ENCODE measurements at regions not wholly inside any gene's neighbourhood (a gene's known extent, or its start where the extent isn't known, plus 50 kb on each side); places are given as distances from the start of the nearest gene placed in this dataset.
"Not testable (repeated sequence)": the region's sequence is repeated elsewhere in the genome, so short reads cannot be mapped to it uniquely, and the experiment has no call there.

DNA sequence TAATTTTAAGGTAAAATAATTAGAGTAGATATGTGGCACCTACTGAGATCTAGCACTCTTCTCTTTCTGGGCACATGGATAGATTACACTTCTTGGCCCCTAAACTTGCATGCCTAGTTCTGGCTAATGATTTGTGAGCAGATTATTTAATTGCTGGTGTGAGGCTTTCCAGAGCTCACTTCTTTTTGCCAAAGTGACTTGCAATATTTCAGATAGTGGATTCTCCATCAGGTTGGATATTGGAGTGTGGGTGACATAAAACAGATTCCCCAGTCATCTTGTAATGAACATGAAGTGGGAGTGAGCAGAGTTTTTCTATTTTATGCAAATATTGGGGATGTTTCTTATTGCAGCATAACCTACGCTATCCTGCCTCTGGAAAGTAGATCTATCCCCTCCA is 247.9 kb downstream of the KLF5 start:
- BruUV-seq (replicated peaks): no TSS peak
- H3K4me3 ChIP-seq (ENCODE audit: low read depth, low read length): no peak overlapping the region
- no peak overlapping the region for H3K4me3 Mint-ChIP-seq (ENCODE audit: unreplicated experiment)
- H3K4me1 ChIP-seq: 0 out of 2 replicates have a peak, but pooled peaks cover 2% of the 10 kb centered on the region
- H3K4me1 Mint-ChIP-seq (ENCODE audit: low read depth, unreplicated experiment): no peaks in the 10 kb centered on the region
- no peak for DNase-seq
- no peaks in the 10 kb centered on the region for H3K27me3 Mint-ChIP-seq (ENCODE audit: insufficient read depth, unreplicated experiment)
- peaks cover 12% of the 10 kb centered on the region for H3K9me3 Mint-ChIP-seq (ENCODE audit: unreplicated experiment)
- TF ChIP-seq, protein P1, sequence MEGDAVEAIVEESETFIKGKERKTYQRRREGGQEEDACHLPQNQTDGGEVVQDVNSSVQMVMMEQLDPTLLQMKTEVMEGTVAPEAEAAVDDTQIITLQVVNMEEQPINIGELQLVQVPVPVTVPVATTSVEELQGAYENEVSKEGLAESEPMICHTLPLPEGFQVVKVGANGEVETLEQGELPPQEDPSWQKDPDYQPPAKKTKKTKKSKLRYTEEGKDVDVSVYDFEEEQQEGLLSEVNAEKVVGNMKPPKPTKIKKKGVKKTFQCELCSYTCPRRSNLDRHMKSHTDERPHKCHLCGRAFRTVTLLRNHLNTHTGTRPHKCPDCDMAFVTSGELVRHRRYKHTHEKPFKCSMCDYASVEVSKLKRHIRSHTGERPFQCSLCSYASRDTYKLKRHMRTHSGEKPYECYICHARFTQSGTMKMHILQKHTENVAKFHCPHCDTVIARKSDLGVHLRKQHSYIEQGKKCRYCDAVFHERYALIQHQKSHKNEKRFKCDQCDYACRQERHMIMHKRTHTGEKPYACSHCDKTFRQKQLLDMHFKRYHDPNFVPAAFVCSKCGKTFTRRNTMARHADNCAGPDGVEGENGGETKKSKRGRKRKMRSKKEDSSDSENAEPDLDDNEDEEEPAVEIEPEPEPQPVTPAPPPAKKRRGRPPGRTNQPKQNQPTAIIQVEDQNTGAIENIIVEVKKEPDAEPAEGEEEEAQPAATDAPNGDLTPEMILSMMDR (IDR thresholded peaks at IDR 0.05; ENCODE audit: insufficient read depth in 1 of 2, low read depth in 1 of 2, low read length in 1 of 2, severe bottlenecking in 1 of 2, unreplicated experiment in 1 of 2): no peak
- CTCF ChIA-PET: no interaction called here
- no peaks in the 10 kb centered on the region for H3K9me3 ChIP-seq
- no peaks in the 10 kb centered on the region for H3K36me3 Mint-ChIP-seq (ENCODE audit: insufficient read depth, unreplicated experiment)
- no peaks in the 10 kb centered on the region for H3K36me3 ChIP-seq (ENCODE audit: control insufficient read depth, insufficient read depth, low read length)
- H3K27me3 ChIP-seq (replicated peaks; ENCODE audit: control insufficient read depth, insufficient read depth, low read length): no peaks in the 10 kb centered on the region
- POLR2A ChIA-PET: no interaction called here
- intact Hi-C loops (cut with micrococcal nuclease; ENCODE audit: unreplicated experiment): no loop called here
- H3K27ac Mint-ChIP-seq (ENCODE audit: unreplicated experiment): no peak overlapping the region

DNA sequence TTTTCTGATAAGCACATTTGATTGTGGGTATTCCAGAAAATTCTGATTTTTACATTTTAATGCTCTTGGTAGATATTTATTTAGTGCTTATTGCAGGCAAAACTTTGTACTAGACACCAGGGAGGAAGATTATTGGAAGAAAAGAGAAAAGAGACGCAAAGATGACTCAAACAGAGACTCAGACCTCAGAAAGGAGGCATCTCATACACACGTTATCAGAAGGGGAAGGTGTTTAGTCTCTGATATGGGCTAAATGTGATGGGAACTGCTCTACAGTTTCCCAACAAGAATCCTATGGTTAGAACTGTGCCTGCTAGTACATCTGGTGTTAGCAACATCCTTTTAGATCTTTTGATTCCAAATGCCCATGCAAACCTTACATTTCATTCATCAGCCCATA is 245.6 kb downstream of the KLF5 start:
- no TSS peak for BruUV-seq (replicated peaks)
- H3K9me3 ChIP-seq: no peaks in the 10 kb centered on the region
- Mint-ChIP-seq H3K27ac (ENCODE audit: unreplicated experiment) (no peak overlapping the region), H3K27me3 (ENCODE audit: insufficient read depth, unreplicated experiment) (no peaks in the 10 kb centered on the region), H3K9me3 (ENCODE audit: unreplicated experiment) (peaks cover 12% of the 10 kb centered on the region), H3K4me1 (ENCODE audit: low read depth, unreplicated experiment) (peaks cover 11% of the 10 kb centered on the region), H3K4me3 (ENCODE audit: unreplicated experiment) (no peak overlapping the region), H3K36me3 (ENCODE audit: insufficient read depth, unreplicated experiment) (no peaks in the 10 kb centered on the region)
- TF ChIP-seq, protein P1 (IDR thresholded peaks at IDR 0.05; ENCODE audit: insufficient read depth in 1 of 2, low read depth in 1 of 2, low read length in 1 of 2, severe bottlenecking in 1 of 2, unreplicated experiment in 1 of 2): no peak
- H3K4me3 ChIP-seq (ENCODE audit: low read depth, low read length): no peak overlapping the region
- H3K4me1 ChIP-seq: peaks cover 20% of the 10 kb centered on the region
- no peaks in the 10 kb centered on the region for H3K27me3 ChIP-seq (replicated peaks; ENCODE audit: control insufficient read depth, insufficient read depth, low read length)
- CTCF ChIA-PET: no interaction called here
- POLR2A ChIA-PET: no interaction called here
- no peak for DNase-seq
- intact Hi-C loops (cut with micrococcal nuclease; ENCODE audit: unreplicated experiment): no loop called here
- no peaks in the 10 kb centered on the region for H3K36me3 ChIP-seq (ENCODE audit: control insufficient read depth, insufficient read depth, low read length)

DNA sequence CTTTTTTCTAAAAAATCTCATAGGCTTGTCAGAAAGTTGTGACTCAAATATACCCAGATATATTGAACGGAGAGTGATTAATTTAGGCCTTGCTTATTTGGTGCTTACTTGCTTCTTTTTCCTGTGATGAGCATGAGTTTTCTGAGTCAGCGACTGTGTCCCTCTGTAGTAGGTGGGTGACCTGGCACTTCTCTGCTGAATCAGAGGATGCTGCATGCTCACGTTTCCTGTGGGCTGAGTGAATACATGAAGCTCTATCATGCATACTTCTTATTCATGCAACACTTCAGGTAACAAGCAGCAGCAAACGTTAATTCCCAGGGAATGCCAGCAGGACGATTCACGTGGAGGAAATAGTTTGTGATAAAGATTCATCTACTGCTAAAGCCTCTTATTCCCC is 245.0 kb downstream of the KLF5 start:
- Histone ChIP-seq H3K9me3 (no peaks in the 10 kb centered on the region), H3K4me1 (peaks cover 20% of the 10 kb centered on the region), H3K27me3 (replicated peaks; ENCODE audit: control insufficient read depth, insufficient read depth, low read length) (no peaks in the 10 kb centered on the region), H3K4me3 (ENCODE audit: low read depth, low read length) (no peak overlapping the region), H3K36me3 (ENCODE audit: control insufficient read depth, insufficient read depth, low read length) (no peaks in the 10 kb centered on the region)
- H3K36me3 Mint-ChIP-seq (ENCODE audit: insufficient read depth, unreplicated experiment): no peaks in the 10 kb centered on the region
- no TSS peak for BruUV-seq (replicated peaks)
- peaks cover 12% of the 10 kb centered on the region for H3K9me3 Mint-ChIP-seq (ENCODE audit: unreplicated experiment)
- ChIA-PET POLR2A (no interaction called here), CTCF (no interaction called here)
- TF ChIP-seq, protein P1 (IDR thresholded peaks at IDR 0.05; ENCODE audit: insufficient read depth in 1 of 2, low read depth in 1 of 2, low read length in 1 of 2, severe bottlenecking in 1 of 2, unreplicated experiment in 1 of 2): no peak
- DNase-seq: no peak
- intact Hi-C loops (cut with micrococcal nuclease; ENCODE audit: unreplicated experiment): no loop called here
- H3K27me3 Mint-ChIP-seq (ENCODE audit: insufficient read depth, unreplicated experiment): no peaks in the 10 kb centered on the region
- no peak overlapping the region for H3K4me3 Mint-ChIP-seq (ENCODE audit: unreplicated experiment)
- H3K4me1 Mint-ChIP-seq (ENCODE audit: low read depth, unreplicated experiment): peaks cover 11% of the 10 kb centered on the region
- no peak overlapping the region for H3K27ac Mint-ChIP-seq (ENCODE audit: unreplicated experiment)

DNA sequence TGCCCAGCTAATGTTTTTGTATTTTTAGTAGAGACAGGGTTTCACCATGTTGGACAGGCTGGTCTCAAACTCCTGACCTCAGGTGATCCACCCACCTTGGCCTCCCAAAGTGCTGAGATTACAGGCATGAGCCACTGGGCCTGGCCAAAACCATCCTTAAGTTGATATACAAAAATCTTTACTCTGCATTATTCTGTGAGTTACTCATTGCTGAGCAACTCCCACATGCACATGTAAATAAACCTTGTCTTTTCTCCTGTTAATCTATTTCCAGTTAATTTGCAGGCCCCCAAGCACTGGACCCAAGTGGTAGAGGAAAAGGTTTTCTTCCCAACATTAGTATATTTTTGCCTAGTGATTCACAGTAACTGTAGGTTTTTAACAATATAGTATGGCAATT is 242.8 kb downstream of the KLF5 start:
- H3K27me3 ChIP-seq (replicated peaks; ENCODE audit: control insufficient read depth, insufficient read depth, low read length); POLR2A ChIA-PET; CTCF ChIA-PET; DNase-seq; H3K36me3 Mint-ChIP-seq (ENCODE audit: insufficient read depth, unreplicated experiment); H3K4me3 ChIP-seq (ENCODE audit: low read depth, low read length); intact Hi-C loops (cut with micrococcal nuclease; ENCODE audit: unreplicated experiment); BruUV-seq (replicated peaks); H3K27ac Mint-ChIP-seq (ENCODE audit: unreplicated experiment); H3K27me3 Mint-ChIP-seq (ENCODE audit: insufficient read depth, unreplicated experiment); H3K9me3 ChIP-seq; H3K36me3 ChIP-seq (ENCODE audit: control insufficient read depth, insufficient read depth, low read length); H3K4me3 Mint-ChIP-seq (ENCODE audit: unreplicated experiment): not testable (repeated sequence)
- peaks cover 17% of the 10 kb centered on the region for H3K4me1 Mint-ChIP-seq (ENCODE audit: low read depth, unreplicated experiment)
- H3K9me3 Mint-ChIP-seq (ENCODE audit: unreplicated experiment): peaks cover 10% of the 10 kb centered on the region
- H3K4me1 ChIP-seq: peaks cover 20% of the 10 kb centered on the region

All from Caco-2 (cell line).